Naive thymus-derived CD4-positive, alpha-beta T cell (primary cell): ENCODE measurements at regions not wholly inside any gene's neighbourhood (a gene's known extent, or its start where the extent isn't known, plus 50 kb on each side); places are given as distances from the start of the nearest gene placed in this dataset.

Experiments
- ATAC-seq: fragments of 150-1000 bp; cut with Tn5 transposase; 2 replicates; pipeline ENCODE4 v1.10.0; 2021; ENCODE audit warnings: mild to moderate bottlenecking, moderate library complexity
- CTCF ChIA-PET: fragments of 350-600 bp; sonication (Branson Sonifier 250); formaldehyde crosslinking; loops from one replicate; lab custom pipeline; 2021; ENCODE audit warnings: antibody characterized with exemption; lab: Charles Lee
- POLR2A ChIA-PET: fragments of 350-600 bp; sonication (Branson Sonifier 250); formaldehyde crosslinking; loops from one replicate; lab custom pipeline; 2021; ENCODE audit warnings: antibody characterized with exemption, inconsistent platforms; lab: Charles Lee
- DNase-seq, 9 donors: peaks; one replicate each; pipeline versions ENCODE4 v3.0.0 to v3.0.0-alpha.2; 2020 to 2022; ENCODE audit warnings: mixed read lengths in 1 of 9
- H3K27ac ChIP-seq: one replicate; pipeline ENCODE4 v1.7.0; 2013; ENCODE audit warnings: mild to moderate bottlenecking, low read depth, low read length, moderate library complexity
- H3K27me3 ChIP-seq, 2 donors: one replicate each; pipeline ENCODE4 v1.7.0; 2013; ENCODE audit warnings: low read length in 2 of 2, mild to moderate bottlenecking in 2 of 2, moderate library complexity in 2 of 2; ENCODE audit not compliant: control insufficient read depth in 2 of 2, insufficient read depth in 2 of 2
- H3K36me3 ChIP-seq, 3 experiments: 1 replicate in 2 of 3; 2 replicates in 1 of 3; pipeline ENCODE4 v1.7.0; 2013; ENCODE audit warnings: low read length in 3 of 3, mild to moderate bottlenecking in 3 of 3, moderate library complexity in 1 of 3; ENCODE audit not compliant: insufficient read depth in 3 of 3, control insufficient read depth in 2 of 3
- H3K4me1 ChIP-seq, 2 donors: one replicate each; pipeline ENCODE4 v1.7.0; 2013; ENCODE audit warnings: low read length in 2 of 2, mild to moderate bottlenecking in 2 of 2, moderate library complexity in 1 of 2; ENCODE audit not compliant: control insufficient read depth in 2 of 2, insufficient read depth in 2 of 2
- H3K4me3 ChIP-seq: 2 replicates; pipeline ENCODE4 v1.7.0; 2013; ENCODE audit warnings: mild to moderate bottlenecking, low read length
- H3K9me3 ChIP-seq, 3 experiments: 1 replicate in 2 of 3; 2 replicates in 1 of 3; pipeline ENCODE4 v1.7.0; 2013; ENCODE audit warnings: low read length in 3 of 3; ENCODE audit not compliant: control insufficient read depth in 2 of 3
- H3K27ac Mint-ChIP-seq, 9 donors: one replicate each; pipeline ENCODE4 v1.8.0; 2020 to 2022; ENCODE audit warnings: mixed read lengths in 9 of 9, mild to moderate bottlenecking in 8 of 9, moderate library complexity in 5 of 9, inconsistent platforms in 2 of 9
- H3K27me3 Mint-ChIP-seq, 5 donors: one replicate each; pipeline ENCODE4 v1.8.0; 2021 to 2022; ENCODE audit warnings: mixed read lengths in 5 of 5, mild to moderate bottlenecking in 1 of 5
- H3K36me3 Mint-ChIP-seq, 5 donors: one replicate each; pipeline ENCODE4 v1.8.0; 2020 to 2022; ENCODE audit warnings: mixed read lengths in 5 of 5, mild to moderate bottlenecking in 3 of 5, inconsistent platforms in 1 of 5
- H3K4me1 Mint-ChIP-seq, 7 donors: one replicate each; pipeline ENCODE4 v1.8.0; 2020 to 2022; ENCODE audit warnings: mixed read lengths in 7 of 7, mild to moderate bottlenecking in 3 of 7, inconsistent platforms in 1 of 7
- H3K4me3 Mint-ChIP-seq, 10 donors: one replicate each; pipeline ENCODE4 v1.8.0; 2020 to 2022; ENCODE audit warnings: mild to moderate bottlenecking in 10 of 10, mixed read lengths in 10 of 10, moderate library complexity in 6 of 10, inconsistent platforms in 2 of 10
- H3K9me3 Mint-ChIP-seq, 11 donors: one replicate each; pipeline ENCODE4 v1.8.0; 2020 to 2022; ENCODE audit warnings: mixed read lengths in 11 of 11, mild to moderate bottlenecking in 4 of 11, inconsistent platforms in 1 of 11, moderate library complexity in 1 of 11
- intact Hi-C, 2 donors: fragments of 100-400 bp; cut with micrococcal nuclease; formaldehyde crosslinking; loops; one replicate each; pipeline ENCODE4 v1.15.1; 2023

- ATAC-seq = no peak
Measured at GRCh38 chr9:108083796-108084352, 594.3 kb upstream of the KLF4 start.

DNA sequence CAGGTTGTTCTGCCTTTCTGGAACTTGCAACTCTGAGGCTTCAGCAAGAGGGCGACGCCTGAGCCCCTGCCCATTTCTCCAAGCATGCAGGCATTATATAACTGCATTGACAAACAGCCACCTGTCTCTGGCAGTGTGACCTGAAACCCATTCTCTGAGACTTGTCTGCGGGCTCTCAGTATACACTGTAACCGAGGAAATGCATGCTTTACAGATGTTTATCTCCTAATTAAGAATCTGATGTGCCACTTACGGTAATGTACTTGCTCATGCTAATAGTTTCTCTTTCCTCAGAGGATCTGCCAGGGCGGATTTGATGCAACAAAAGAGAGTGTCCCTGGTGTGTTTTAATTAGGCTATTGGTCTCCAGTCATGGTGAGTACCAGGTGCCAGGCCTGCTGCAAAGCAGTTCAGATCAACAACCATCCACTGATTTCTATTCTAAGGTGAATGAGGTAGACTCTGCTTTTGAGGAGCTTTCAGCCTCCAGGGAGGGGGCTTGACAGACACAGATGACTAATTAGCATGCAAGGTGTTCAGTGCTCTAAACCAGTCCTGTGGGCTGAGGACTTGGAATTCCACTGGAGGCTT is 593.7 kb upstream of the KLF4 start:
- DNase-seq (no peak), ATAC-seq (no peak)
- Histone ChIP-seq H3K4me1 (no peaks in the 10 kb centered on the region), H3K36me3 (no peaks in the 10 kb centered on the region), H3K27me3 (no peaks in the 10 kb centered on the region), H3K9me3 (no peaks in the 10 kb centered on the region), H3K27ac (no peak overlapping the region), H3K4me3 (no peak overlapping the region)
- Mint-ChIP-seq H3K27ac (no peak overlapping the region), H3K4me1 (peaks cover 0 to 5% (median 0%) of the 10 kb centered on the region in 7 donors), H3K27me3 (no peaks in the 10 kb centered on the region), H3K4me3 (no peak overlapping the region), H3K9me3 (peaks cover 0 to 24% (median 7%) of the 10 kb centered on the region in 11 donors), H3K36me3 (no peaks in the 10 kb centered on the region)
- intact Hi-C loops = no loop called here
- POLR2A ChIA-PET = no interaction called here
- CTCF ChIA-PET = no interaction called here

More at GRCh38 chr9:108083796-108084352, 594.3 kb upstream of the KLF4 start:
- Mint-ChIP-seq H3K27ac (no peak overlapping the region), H3K4me3 (no peak overlapping the region), H3K27me3 (no peaks in the 10 kb centered on the region), H3K4me1 (peaks cover 0 to 3% (median 0%) of the 10 kb centered on the region in 7 donors), H3K9me3 (peaks cover 0 to 18% (median 6%) of the 10 kb centered on the region in 11 donors), H3K36me3 (no peaks in the 10 kb centered on the region)
- no peak overlapping the region for H3K4me3 ChIP-seq
- intact Hi-C loops = no loop called here
- H3K27ac ChIP-seq = no peak overlapping the region
- no peaks in the 10 kb centered on the region for H3K27me3 ChIP-seq
- H3K36me3 ChIP-seq = no peaks in the 10 kb centered on the region
- ChIA-PET CTCF (no interaction called here), POLR2A (no interaction called here)
- no peak for DNase-seq
- no peaks in the 10 kb centered on the region for H3K4me1 ChIP-seq
- H3K9me3 ChIP-seq = no peaks in the 10 kb centered on the region

DNA sequence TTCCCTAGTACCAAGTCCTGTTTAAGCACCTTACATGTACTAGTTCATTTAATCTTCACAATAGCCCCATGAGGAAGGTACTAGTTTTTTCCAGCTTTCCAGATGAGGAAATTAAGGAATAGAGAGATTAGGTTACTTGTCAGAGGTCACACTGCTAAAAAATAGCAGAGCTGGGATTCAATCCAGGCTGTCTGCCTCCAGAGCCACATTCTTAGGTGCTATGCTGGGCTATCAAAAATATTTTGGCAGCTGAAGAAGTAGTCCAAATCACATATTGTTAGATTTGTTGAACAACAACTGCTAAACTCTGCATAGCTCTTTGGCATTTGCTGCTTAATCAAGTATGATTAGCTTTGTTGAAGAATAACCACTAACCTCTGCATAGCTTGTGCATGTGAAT is 591.5 kb upstream of the KLF4 start:
- Mint-ChIP-seq H3K36me3 (peaks cover 0 to 4% (median 0%) of the 10 kb centered on the region in 5 donors), H3K4me1 (peaks cover 0 to 5% (median 0%) of the 10 kb centered on the region in 7 donors), H3K9me3 (peaks cover 0 to 27% (median 10%) of the 10 kb centered on the region in 11 donors), H3K27me3 (no peaks in the 10 kb centered on the region), H3K27ac (no peak overlapping the region), H3K4me3 (no peak overlapping the region)
- CTCF ChIA-PET = no interaction called here
- POLR2A ChIA-PET = no interaction called here
- Histone ChIP-seq H3K4me3 (no peak overlapping the region), H3K27me3 (no peaks in the 10 kb centered on the region), H3K4me1 (no peaks in the 10 kb centered on the region), H3K27ac (no peak overlapping the region), H3K36me3 (no peaks in the 10 kb centered on the region), H3K9me3 (no peaks in the 10 kb centered on the region)
- ATAC-seq (no peak), DNase-seq (no peak)
- intact Hi-C loops = no loop called here

DNA sequence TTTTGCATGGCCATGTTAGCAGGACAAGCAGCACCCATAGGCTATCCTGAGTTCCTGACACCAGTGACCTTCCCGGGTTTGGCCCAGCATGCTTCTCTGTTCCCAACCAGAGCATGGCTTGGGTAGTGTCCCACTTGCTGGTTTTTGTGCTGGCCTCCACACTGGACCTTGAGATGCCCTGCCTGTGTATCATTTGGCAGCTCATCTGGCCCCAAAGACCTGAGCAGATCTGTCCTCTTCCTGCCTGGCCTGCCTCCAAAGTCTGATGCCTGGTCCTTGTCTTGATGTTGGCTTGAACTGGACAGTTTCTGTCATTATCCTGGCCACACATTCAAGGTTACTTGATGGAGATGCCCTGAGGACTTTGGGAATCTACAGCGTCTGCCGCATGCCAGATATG is 590.7 kb upstream of the KLF4 start:
- ChIA-PET CTCF (no interaction called here), POLR2A (no interaction called here)
- H3K4me3 ChIP-seq = no peak overlapping the region
- H3K9me3 ChIP-seq = no peaks in the 10 kb centered on the region
- Mint-ChIP-seq H3K36me3 (peaks cover 0 to 4% (median 0%) of the 10 kb centered on the region in 5 donors), H3K4me3 (no peak overlapping the region), H3K27ac (no peak overlapping the region), H3K4me1 (peaks cover 0 to 5% (median 0%) of the 10 kb centered on the region in 7 donors), H3K9me3 (peaks cover 0 to 28% (median 10%) of the 10 kb centered on the region in 11 donors), H3K27me3 (no peaks in the 10 kb centered on the region)
- DNase-seq = no peak
- intact Hi-C loops = no loop called here
- H3K27me3 ChIP-seq = no peaks in the 10 kb centered on the region
- no peaks in the 10 kb centered on the region for H3K4me1 ChIP-seq
- no peak for ATAC-seq
- no peaks in the 10 kb centered on the region for H3K36me3 ChIP-seq
- no peak overlapping the region for H3K27ac ChIP-seq

DNA sequence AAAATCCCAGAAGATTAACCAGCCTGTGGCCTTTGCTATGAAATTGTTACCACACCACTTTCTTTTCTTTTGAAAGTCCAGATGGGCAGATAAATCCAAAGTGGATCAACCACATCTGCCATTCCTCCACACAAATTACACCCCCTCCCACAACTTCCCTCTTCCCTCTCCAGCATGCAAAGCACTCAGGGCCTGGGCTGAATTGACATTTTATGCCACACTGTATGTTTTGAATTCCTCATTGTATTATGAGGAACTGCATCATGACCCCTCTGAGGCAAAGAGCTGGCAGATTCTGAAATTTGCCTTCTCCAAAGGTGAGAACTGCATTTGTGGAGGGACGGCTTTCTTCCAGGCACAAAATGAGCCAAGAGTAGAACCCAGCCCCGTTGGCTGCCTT is 589.2 kb upstream of the KLF4 start:
- ChIA-PET CTCF (no interaction called here), POLR2A (no interaction called here)

GRCh38 chr9:108078375-108078774 is 588.8 kb upstream of the KLF4 start:
- H3K27me3 Mint-ChIP-seq = no peaks in the 10 kb centered on the region
- Histone ChIP-seq H3K27me3 (no peaks in the 10 kb centered on the region), H3K4me1 (no peaks in the 10 kb centered on the region), H3K4me3 (no peak overlapping the region), H3K36me3 (no peaks in the 10 kb centered on the region), H3K27ac (no peak overlapping the region), H3K9me3 (no peaks in the 10 kb centered on the region)
- no peak overlapping the region for H3K27ac Mint-ChIP-seq
- peaks cover 0 to 4% (median 0%) of the 10 kb centered on the region in 5 donors for H3K36me3 Mint-ChIP-seq
- intact Hi-C loops = no loop called here
- CTCF ChIA-PET = no interaction called here
- ATAC-seq (no peak), DNase-seq (no peak)
- H3K9me3 Mint-ChIP-seq = peaks cover 0 to 25% (median 8%) of the 10 kb centered on the region in 11 donors
- H3K4me3 Mint-ChIP-seq = no peak overlapping the region
- H3K4me1 Mint-ChIP-seq = peaks cover 0 to 5% (median 0%) of the 10 kb centered on the region in 7 donors
- POLR2A ChIA-PET = no interaction called here

More for the DNA sequence above, 589.2 kb upstream of the KLF4 start:
- Mint-ChIP-seq H3K27ac (no peak overlapping the region), H3K4me3 (no peak overlapping the region), H3K9me3 (peaks cover 0 to 27% (median 8%) of the 10 kb centered on the region in 11 donors), H3K36me3 (peaks cover 0 to 4% (median 0%) of the 10 kb centered on the region in 5 donors), H3K27me3 (no peaks in the 10 kb centered on the region), H3K4me1 (peaks cover 0 to 4% (median 0%) of the 10 kb centered on the region in 7 donors)
- DNase-seq = no peak
- Histone ChIP-seq H3K4me1 (no peaks in the 10 kb centered on the region), H3K4me3 (no peak overlapping the region), H3K27ac (no peak overlapping the region), H3K9me3 (no peaks in the 10 kb centered on the region), H3K36me3 (no peaks in the 10 kb centered on the region), H3K27me3 (no peaks in the 10 kb centered on the region)
- ATAC-seq = no peak
- intact Hi-C loops = no loop called here

- intact Hi-C loops = no loop called here
- H3K4me1 ChIP-seq = no peaks in the 10 kb centered on the region
- CTCF ChIA-PET = no interaction called here
Measured at GRCh38 chr9:108077556-108077955, 588.0 kb upstream of the KLF4 start.

More at GRCh38 chr9:108077556-108077955, 588.0 kb upstream of the KLF4 start:
- Histone ChIP-seq H3K4me3 (no peak overlapping the region), H3K9me3 (no peaks in the 10 kb centered on the region), H3K27me3 (no peaks in the 10 kb centered on the region), H3K36me3 (no peaks in the 10 kb centered on the region), H3K27ac (no peak overlapping the region)
- Mint-ChIP-seq H3K27ac (no peak overlapping the region), H3K4me1 (peaks cover 0 to 5% (median 0%) of the 10 kb centered on the region in 7 donors), H3K9me3 (peaks cover 0 to 28% (median 8%) of the 10 kb centered on the region in 11 donors), H3K36me3 (peaks cover 0 to 4% (median 0%) of the 10 kb centered on the region in 5 donors), H3K27me3 (no peaks in the 10 kb centered on the region), H3K4me3 (no peak overlapping the region)
- ATAC-seq = no peak
- DNase-seq = no peak
- POLR2A ChIA-PET = no interaction called here
